Gastrocnemius medialis (tissue), 4 donors: ENCODE measurements at regions not wholly inside any gene's neighbourhood (a gene's known extent, or its start where the extent isn't known, plus 50 kb on each side); places are given as distances from the start of the nearest gene placed in this dataset.

Experiments
- POLR2A ChIP-seq, 2 donors: fragments of 450-650 bp; IDR thresholded peaks; one replicate each; pipeline ENCODE4 v1.6.1; 2017; ENCODE audit warnings: antibody characterized with exemption in 2 of 2, mild to moderate bottlenecking in 2 of 2, moderate library complexity in 2 of 2
- TF ChIP-seq, protein P1 (sequence below), 5 experiments: fragments of 450-650 bp in 3 of 5; fragments of 200-600 bp in 2 of 5; sonication (generic) in 2 of 5; IDR thresholded peaks in 4 of 5; conservative IDR thresholded peaks in 1 of 5; 1 replicate in 4 of 5; 2 replicates in 1 of 5; pipeline ENCODE4 v1.5.1; 2016 to 2019; ENCODE audit warnings: antibody characterized with exemption in 5 of 5, mild to moderate bottlenecking in 3 of 5, moderate library complexity in 3 of 5

GRCh38 chr2:191545361-191545760 lies 132.6 kb upstream of the NABP1 start:
- TF ChIP-seq, protein P1, sequence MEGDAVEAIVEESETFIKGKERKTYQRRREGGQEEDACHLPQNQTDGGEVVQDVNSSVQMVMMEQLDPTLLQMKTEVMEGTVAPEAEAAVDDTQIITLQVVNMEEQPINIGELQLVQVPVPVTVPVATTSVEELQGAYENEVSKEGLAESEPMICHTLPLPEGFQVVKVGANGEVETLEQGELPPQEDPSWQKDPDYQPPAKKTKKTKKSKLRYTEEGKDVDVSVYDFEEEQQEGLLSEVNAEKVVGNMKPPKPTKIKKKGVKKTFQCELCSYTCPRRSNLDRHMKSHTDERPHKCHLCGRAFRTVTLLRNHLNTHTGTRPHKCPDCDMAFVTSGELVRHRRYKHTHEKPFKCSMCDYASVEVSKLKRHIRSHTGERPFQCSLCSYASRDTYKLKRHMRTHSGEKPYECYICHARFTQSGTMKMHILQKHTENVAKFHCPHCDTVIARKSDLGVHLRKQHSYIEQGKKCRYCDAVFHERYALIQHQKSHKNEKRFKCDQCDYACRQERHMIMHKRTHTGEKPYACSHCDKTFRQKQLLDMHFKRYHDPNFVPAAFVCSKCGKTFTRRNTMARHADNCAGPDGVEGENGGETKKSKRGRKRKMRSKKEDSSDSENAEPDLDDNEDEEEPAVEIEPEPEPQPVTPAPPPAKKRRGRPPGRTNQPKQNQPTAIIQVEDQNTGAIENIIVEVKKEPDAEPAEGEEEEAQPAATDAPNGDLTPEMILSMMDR (IDR thresholded peaks at IDR 0.05 in 4 of 5, conservative IDR thresholded peaks at IDR 0.05 in 1 of 5): no peak
- TF ChIP-seq POLR2A (IDR thresholded peaks at IDR 0.05): no peak
